ENCODE measurements at regions not wholly inside any gene's neighbourhood (a gene's known extent, or its start where the extent isn't known, plus 50 kb on each side); places are given as distances from the start of the nearest gene placed in this dataset.

DNA sequence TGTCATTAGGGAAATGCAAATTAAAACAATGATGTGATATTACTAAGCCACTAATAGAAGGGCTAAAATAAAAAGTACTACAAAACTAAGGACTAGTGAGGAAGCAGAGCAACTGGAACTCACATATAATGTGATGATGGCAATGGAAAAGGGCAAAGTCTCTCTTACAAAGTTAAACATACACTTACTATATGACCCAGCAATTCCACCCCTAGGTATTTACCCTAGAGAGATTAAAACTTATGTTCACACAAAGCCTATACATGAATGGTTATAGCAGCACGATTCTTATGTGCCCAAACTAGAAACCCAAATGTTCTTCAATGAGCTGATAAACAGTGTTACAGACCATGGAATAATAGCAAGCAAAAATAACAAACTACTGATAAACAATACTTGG lies 643.7 kb downstream of the TLE1 start:
- no peak for TF ChIP-seq TCF12 (IDR thresholded peaks at IDR 0.05; ENCODE audit: low read depth, low read length)
- no peak for TF ChIP-seq YY1 (IDR thresholded peaks at IDR 0.05; ENCODE audit: low read depth, low read length)
- TF ChIP-seq, protein P1, sequence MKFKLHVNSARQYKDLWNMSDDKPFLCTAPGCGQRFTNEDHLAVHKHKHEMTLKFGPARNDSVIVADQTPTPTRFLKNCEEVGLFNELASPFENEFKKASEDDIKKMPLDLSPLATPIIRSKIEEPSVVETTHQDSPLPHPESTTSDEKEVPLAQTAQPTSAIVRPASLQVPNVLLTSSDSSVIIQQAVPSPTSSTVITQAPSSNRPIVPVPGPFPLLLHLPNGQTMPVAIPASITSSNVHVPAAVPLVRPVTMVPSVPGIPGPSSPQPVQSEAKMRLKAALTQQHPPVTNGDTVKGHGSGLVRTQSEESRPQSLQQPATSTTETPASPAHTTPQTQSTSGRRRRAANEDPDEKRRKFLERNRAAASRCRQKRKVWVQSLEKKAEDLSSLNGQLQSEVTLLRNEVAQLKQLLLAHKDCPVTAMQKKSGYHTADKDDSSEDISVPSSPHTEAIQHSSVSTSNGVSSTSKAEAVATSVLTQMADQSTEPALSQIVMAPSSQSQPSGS (IDR thresholded peaks at IDR 0.05; ENCODE audit: low read length), result no peak
- TF ChIP-seq MXI1 (IDR thresholded peaks at IDR 0.05; ENCODE audit: low read depth, low read length), result no peak
- TF ChIP-seq, protein P2, sequence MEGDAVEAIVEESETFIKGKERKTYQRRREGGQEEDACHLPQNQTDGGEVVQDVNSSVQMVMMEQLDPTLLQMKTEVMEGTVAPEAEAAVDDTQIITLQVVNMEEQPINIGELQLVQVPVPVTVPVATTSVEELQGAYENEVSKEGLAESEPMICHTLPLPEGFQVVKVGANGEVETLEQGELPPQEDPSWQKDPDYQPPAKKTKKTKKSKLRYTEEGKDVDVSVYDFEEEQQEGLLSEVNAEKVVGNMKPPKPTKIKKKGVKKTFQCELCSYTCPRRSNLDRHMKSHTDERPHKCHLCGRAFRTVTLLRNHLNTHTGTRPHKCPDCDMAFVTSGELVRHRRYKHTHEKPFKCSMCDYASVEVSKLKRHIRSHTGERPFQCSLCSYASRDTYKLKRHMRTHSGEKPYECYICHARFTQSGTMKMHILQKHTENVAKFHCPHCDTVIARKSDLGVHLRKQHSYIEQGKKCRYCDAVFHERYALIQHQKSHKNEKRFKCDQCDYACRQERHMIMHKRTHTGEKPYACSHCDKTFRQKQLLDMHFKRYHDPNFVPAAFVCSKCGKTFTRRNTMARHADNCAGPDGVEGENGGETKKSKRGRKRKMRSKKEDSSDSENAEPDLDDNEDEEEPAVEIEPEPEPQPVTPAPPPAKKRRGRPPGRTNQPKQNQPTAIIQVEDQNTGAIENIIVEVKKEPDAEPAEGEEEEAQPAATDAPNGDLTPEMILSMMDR (IDR thresholded peaks at IDR 0.05 in 2 of 3, conservative IDR thresholded peaks at IDR 0.05 in 1 of 3; ENCODE audit: control insufficient read depth in 2 of 3, extremely low read depth in 1 of 3, insufficient read depth in 1 of 3, low read depth in 3 of 3, low read length in 3 of 3), result no peak
- TF ChIP-seq SMARCA5 (IDR thresholded peaks at IDR 0.05), result no peak
- TF ChIP-seq FOS (IDR thresholded peaks at IDR 0.05; ENCODE audit: borderline replicate concordance, extremely low read depth, insufficient read length), result no peak
- no peak for TF ChIP-seq BRCA1 (IDR thresholded peaks at IDR 0.05; ENCODE audit: low read depth, low read length)

Data from GM12878 (cell line).